Esophagus (tissue), 2 donors: ENCODE measurements at regions not wholly inside any gene's neighbourhood (a gene's known extent, or its start where the extent isn't known, plus 50 kb on each side); places are given as distances from the start of the nearest gene placed in this dataset.

Source experiments
- H3K27ac ChIP-seq, 2 donors: one replicate each; pipeline ENCODE4 v1.5.1; 2013; ENCODE audit warnings: low read depth in 2 of 2, mild to moderate bottlenecking in 2 of 2, inconsistent platforms in 1 of 2, low read length in 1 of 2, moderate library complexity in 1 of 2
- H3K27me3 ChIP-seq, 2 donors: one replicate each; pipeline ENCODE4 v1.6.1; 2013; ENCODE audit warnings: low read length in 2 of 2, control low read depth in 1 of 2, mild to moderate bottlenecking in 1 of 2; ENCODE audit not compliant: insufficient read depth in 2 of 2, control insufficient read depth in 1 of 2
- H3K36me3 ChIP-seq, 2 donors: one replicate each; pipeline ENCODE4 v1.6.1; 2013; ENCODE audit warnings: low read length in 1 of 2; ENCODE audit not compliant: control insufficient read depth in 2 of 2, insufficient read depth in 2 of 2
- H3K4me1 ChIP-seq, 2 donors: one replicate each; pipeline ENCODE4 v1.6.1; 2013; ENCODE audit warnings: low read length in 1 of 2; ENCODE audit not compliant: control insufficient read depth in 2 of 2, insufficient read depth in 2 of 2
- H3K4me3 ChIP-seq, 2 donors: one replicate each; pipeline ENCODE4 v1.5.1; 2013; ENCODE audit warnings: low read length in 2 of 2, mild to moderate bottlenecking in 2 of 2, low read depth in 1 of 2, moderate library complexity in 1 of 2
- H3K9me3 ChIP-seq, 2 donors: one replicate each; pipeline ENCODE4 v1.6.1; 2013; ENCODE audit warnings: mild to moderate bottlenecking in 2 of 2, low read depth in 1 of 2, low read length in 1 of 2, moderate library complexity in 1 of 2; ENCODE audit not compliant: control insufficient read depth in 2 of 2, insufficient read depth in 1 of 2
- WGBS, 2 donors: extraction: QIAGEN DNeasy Blood & Tissue Kit; methylation state at CpG; one replicate each; pipeline ENCODE4 v1.1.7; 2013; 5-methylcytosine and 5-hydroxymethylcytosine counted together
- donor health status: healthy with polysubstance abuse.
- donor health status: Bipolar disorder and iron deficiency.

GRCh38 chr1:239775466-239775865 lies 316.2 kb upstream of the FMN2 start:
- Histone ChIP-seq H3K36me3 (no peaks in the 10 kb centered on the region), H3K4me3 (no peak overlapping the region), H3K4me1 (no peaks in the 10 kb centered on the region), H3K27me3 (no peaks in the 10 kb centered on the region), H3K9me3 (no peaks in the 10 kb centered on the region), H3K27ac (no peak overlapping the region)
- WGBS, 2 donors = 81 to 85% methylated on average over 6 of the region's 6 CpGs

- Histone ChIP-seq H3K4me1 (no peaks in the 10 kb centered on the region), H3K36me3 (no peaks in the 10 kb centered on the region), H3K4me3 (no peak overlapping the region), H3K27ac (no peak overlapping the region), H3K27me3 (no peaks in the 10 kb centered on the region), H3K9me3 (no peaks in the 10 kb centered on the region)
- 42 to 60% methylated on average over 6 of the region's 6 CpGs for WGBS, 2 donors
These were observed 313.4 kb upstream of the FMN2 start for GRCh38 chr1:239778208-239778813.

GRCh38 chr1:239779962-239780361 lies 311.7 kb upstream of the FMN2 start:
- Histone ChIP-seq H3K9me3 (no peaks in the 10 kb centered on the region), H3K4me3 (no peak overlapping the region), H3K27ac (no peak overlapping the region), H3K36me3 (no peaks in the 10 kb centered on the region), H3K4me1 (no peaks in the 10 kb centered on the region), H3K27me3 (no peaks in the 10 kb centered on the region)
- 92 to 96% methylated on average over 2 of the region's 2 CpGs for WGBS, 2 donors

- H3K4me3 ChIP-seq = no peak overlapping the region
- H3K36me3 ChIP-seq = no peaks in the 10 kb centered on the region
- no peak overlapping the region for H3K27ac ChIP-seq
- H3K27me3 ChIP-seq = no peaks in the 10 kb centered on the region
- H3K4me1 ChIP-seq = no peaks in the 10 kb centered on the region
- WGBS, 2 donors = 73% methylated on average over 3 of the region's 3 CpGs
- H3K9me3 ChIP-seq = no peaks in the 10 kb centered on the region
These were observed 306.8 kb upstream of the FMN2 start for GRCh38 chr1:239784896-239785295.

GRCh38 chr1:239785576-239785975 lies 306.1 kb upstream of the FMN2 start:
- Histone ChIP-seq H3K4me3 (no peak overlapping the region), H3K4me1 (no peaks in the 10 kb centered on the region), H3K27ac (no peak overlapping the region), H3K9me3 (no peaks in the 10 kb centered on the region), H3K36me3 (no peaks in the 10 kb centered on the region), H3K27me3 (no peaks in the 10 kb centered on the region)
- WGBS, 2 donors = 83 to 85% methylated on average over 1 of the region's 1 CpG

- Histone ChIP-seq H3K4me1 (no peaks in the 10 kb centered on the region), H3K27ac (no peak overlapping the region), H3K36me3 (no peaks in the 10 kb centered on the region), H3K27me3 (no peaks in the 10 kb centered on the region), H3K9me3 (no peaks in the 10 kb centered on the region), H3K4me3 (no peak overlapping the region)
- 84 to 92% methylated on average over 10 of the region's 10 CpGs for WGBS, 2 donors
These were observed 305.2 kb upstream of the FMN2 start for GRCh38 chr1:239786464-239786863.

- Histone ChIP-seq H3K27me3 (no peaks in the 10 kb centered on the region), H3K9me3 (no peaks in the 10 kb centered on the region), H3K4me1 (no peaks in the 10 kb centered on the region), H3K36me3 (no peaks in the 10 kb centered on the region), H3K4me3 (no peak overlapping the region), H3K27ac (no peak overlapping the region)
These were observed 299.5 kb upstream of the FMN2 start for GRCh38 chr1:239792157-239792556.

- Histone ChIP-seq H3K4me3 (no peak overlapping the region), H3K9me3 (no peaks in the 10 kb centered on the region), H3K36me3 (no peaks in the 10 kb centered on the region), H3K27me3 (no peaks in the 10 kb centered on the region), H3K4me1 (no peaks in the 10 kb centered on the region), H3K27ac (no peak overlapping the region)
- WGBS, 2 donors = 42 to 55% methylated on average over 3 of the region's 3 CpGs
These were observed 296.4 kb upstream of the FMN2 start for GRCh38 chr1:239795304-239795703.

- Histone ChIP-seq H3K27me3 (no peaks in the 10 kb centered on the region), H3K4me3 (no peak overlapping the region), H3K27ac (no peak overlapping the region), H3K4me1 (no peaks in the 10 kb centered on the region), H3K36me3 (no peaks in the 10 kb centered on the region), H3K9me3 (no peaks in the 10 kb centered on the region)
- 84 to 90% methylated on average over 3 of the region's 3 CpGs for WGBS, 2 donors
These were observed 292.1 kb upstream of the FMN2 start for GRCh38 chr1:239799617-239800016.

GRCh38 chr1:239800861-239801260 lies 290.8 kb upstream of the FMN2 start:
- Histone ChIP-seq H3K27me3 (no peaks in the 10 kb centered on the region), H3K27ac (no peak overlapping the region), H3K4me3 (no peak overlapping the region), H3K9me3 (no peaks in the 10 kb centered on the region), H3K4me1 (no peaks in the 10 kb centered on the region), H3K36me3 (no peaks in the 10 kb centered on the region)
- 88 to 94% methylated on average over 3 of the region's 3 CpGs for WGBS, 2 donors
